Coronary artery (tissue), 2 donors: ENCODE measurements at regions not wholly inside any gene's neighbourhood (a gene's known extent, or its start where the extent isn't known, plus 50 kb on each side); places are given as distances from the start of the nearest gene placed in this dataset.

Source experiments
- DNase-seq: peaks from one replicate; pipeline ENCODE4 v3.0.0-alpha.2; 2017; ENCODE audit warnings: low spot score
- H3K27ac ChIP-seq, 2 donors: fragments of 200-600 bp; sonication (generic); one replicate each; pipeline ENCODE4 v1.5.1; 2016 to 2019
- H3K4me3 ChIP-seq: fragments of 200-600 bp; sonication (generic); 2 replicates; pipeline ENCODE4 v1.5.1; 2016; ENCODE audit warnings: mild to moderate bottlenecking, moderate library complexity
- CTCF ChIP-seq: fragments of 200-600 bp; sonication (generic); IDR thresholded peaks from one replicate; pipeline ENCODE4 v1.5.1; 2019; ENCODE audit warnings: antibody characterized with exemption

- H3K4me3 ChIP-seq: no peak overlapping the region
- no peak for TF ChIP-seq CTCF
- DNase-seq: no peak
- no peak overlapping the region for H3K27ac ChIP-seq
Measured at GRCh38 chr9:86643946-86644674, 289.9 kb upstream of the TUT7 start.

- no peak for TF ChIP-seq CTCF
Measured at GRCh38 chr9:86642721-86643120, 288.5 kb upstream of the TUT7 start.

GRCh38 chr9:86641970-86642369 is 287.8 kb upstream of the TUT7 start:
- no peak for DNase-seq
- H3K27ac ChIP-seq: no peak overlapping the region
- H3K4me3 ChIP-seq: no peak overlapping the region
- TF ChIP-seq CTCF: no peak

More at GRCh38 chr9:86642721-86643120, 288.5 kb upstream of the TUT7 start:
- no peak overlapping the region for H3K4me3 ChIP-seq
- H3K27ac ChIP-seq: no peak overlapping the region
- no peak for DNase-seq

GRCh38 chr9:86639899-86640379 is 285.7 kb upstream of the TUT7 start:
- DNase-seq: no peak
- no peak overlapping the region for H3K4me3 ChIP-seq
- H3K27ac ChIP-seq: no peak overlapping the region
- TF ChIP-seq CTCF: no peak

GRCh38 chr9:86639287-86639686 is 285.1 kb upstream of the TUT7 start:
- H3K27ac ChIP-seq: no peak overlapping the region
- DNase-seq: no peak
- no peak overlapping the region for H3K4me3 ChIP-seq
- no peak for TF ChIP-seq CTCF

- Histone ChIP-seq H3K27ac (no peak overlapping the region), H3K4me3 (no peak overlapping the region)
- TF ChIP-seq CTCF: no peak
- no peak for DNase-seq
Measured at GRCh38 chr9:86638109-86638508, 283.9 kb upstream of the TUT7 start.

GRCh38 chr9:86637515-86637914 is 283.3 kb upstream of the TUT7 start:
- no peak for DNase-seq
- no peak overlapping the region for H3K4me3 ChIP-seq
- no peak for TF ChIP-seq CTCF
- no peak overlapping the region for H3K27ac ChIP-seq
